ENCODE measurements at regions not wholly inside any gene's neighbourhood (a gene's known extent, or its start where the extent isn't known, plus 50 kb on each side); places are given as distances from the start of the nearest gene placed in this dataset.

- DNase-seq, result no peak
These were observed 142.5 kb downstream of the RBFOX3 start for GRCh38 chr17:79468183-79468944.

- peak; percentile 13 for DNase-seq
These were observed 144.1 kb downstream of the RBFOX3 start for GRCh38 chr17:79466562-79467350.

GRCh38 chr17:79465681-79466025 lies 145.2 kb downstream of the RBFOX3 start:
- no peak for DNase-seq

DNA sequence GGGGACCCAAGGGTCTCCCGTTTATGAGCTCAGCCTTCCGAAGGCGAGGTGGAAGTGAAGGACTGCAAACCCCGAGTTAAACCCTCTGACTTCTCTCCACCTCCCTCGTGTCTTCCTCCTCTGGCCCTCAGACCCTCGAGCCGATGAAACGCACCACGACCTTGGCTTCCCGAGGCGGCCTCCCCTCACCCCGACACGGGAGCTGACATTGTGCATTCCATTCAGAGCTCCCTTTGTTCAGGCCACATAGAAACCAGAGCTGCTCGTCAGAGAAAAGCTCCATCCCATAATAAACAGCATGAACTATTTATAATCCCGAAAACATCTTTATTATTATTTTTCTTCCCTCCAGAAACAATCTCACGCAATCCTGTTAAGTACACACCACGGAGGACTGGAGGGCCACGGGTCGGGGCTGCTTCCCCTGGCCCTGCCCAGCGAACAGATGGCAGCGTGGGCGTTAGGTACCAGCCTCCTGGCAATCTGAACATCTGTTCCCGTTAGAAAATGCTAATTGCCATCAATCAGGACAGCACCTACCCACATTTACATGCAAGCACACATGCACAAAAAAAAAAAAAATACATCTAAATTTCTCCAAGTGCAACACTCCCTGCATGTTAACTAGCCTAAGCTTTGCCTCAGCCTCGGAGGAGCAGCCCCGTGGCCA lies 145.7 kb downstream of the RBFOX3 start:
- DNase-seq, result no peak

DNA sequence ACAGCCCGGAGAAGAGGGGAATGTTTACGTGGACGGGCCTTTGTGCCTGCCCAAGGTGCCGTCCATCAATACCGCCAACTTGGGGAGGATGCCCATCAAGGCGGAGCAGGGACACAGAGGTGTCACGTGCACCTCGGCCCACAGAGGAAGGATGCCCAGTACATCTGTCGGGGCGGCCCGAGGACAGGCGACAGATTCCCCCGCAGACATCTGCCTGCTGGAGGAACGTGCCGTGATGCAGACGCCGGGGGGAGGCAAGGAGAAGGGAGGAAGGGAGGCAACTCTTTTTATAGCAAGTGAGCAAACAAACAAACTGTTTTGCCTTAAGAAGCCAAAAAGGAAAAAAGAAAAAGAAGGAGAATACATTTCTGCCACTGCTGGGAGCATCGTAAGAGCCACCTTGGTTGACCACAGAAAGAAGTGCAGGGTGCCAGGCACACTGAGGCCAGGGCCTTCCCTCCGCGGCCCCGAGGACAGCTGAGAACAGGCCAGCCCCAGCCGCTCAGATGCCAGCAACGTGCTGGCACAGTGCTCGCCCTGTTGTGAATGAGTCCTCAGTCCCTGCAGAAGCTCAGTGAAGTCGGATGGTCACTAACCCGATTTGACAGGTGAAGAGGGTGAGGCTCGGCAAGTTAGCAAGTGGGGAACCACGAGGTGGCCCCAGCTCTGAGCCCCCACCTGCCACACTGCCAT lies 146.4 kb downstream of the RBFOX3 start:
- DNase-seq, result no peak

- no peak for DNase-seq
These were observed 147.2 kb downstream of the RBFOX3 start for GRCh38 chr17:79463421-79464317.

- DNase-seq, result no peak
These were observed 149.8 kb downstream of the RBFOX3 start for GRCh38 chr17:79461041-79461440.

DNA sequence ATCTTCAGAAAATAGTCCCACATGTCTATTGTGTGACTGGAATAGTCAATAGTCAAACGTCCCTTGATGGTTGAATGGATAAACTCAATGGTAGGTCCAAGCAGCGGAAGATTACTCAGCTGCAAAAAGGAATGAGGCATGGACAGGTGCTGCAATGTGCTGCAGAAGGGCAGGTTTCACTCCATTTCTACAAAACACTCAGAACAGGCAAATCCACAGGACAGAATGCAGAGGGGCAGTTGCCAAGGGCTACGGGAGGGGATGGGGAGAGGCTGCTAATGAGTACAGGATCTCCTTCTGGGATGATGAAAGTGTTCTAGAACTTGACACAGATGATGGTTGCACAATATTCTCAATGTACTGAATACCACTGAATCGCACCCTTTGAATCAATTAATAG lies 151.0 kb downstream of the RBFOX3 start:
- DNase-seq, result no peak

DNA sequence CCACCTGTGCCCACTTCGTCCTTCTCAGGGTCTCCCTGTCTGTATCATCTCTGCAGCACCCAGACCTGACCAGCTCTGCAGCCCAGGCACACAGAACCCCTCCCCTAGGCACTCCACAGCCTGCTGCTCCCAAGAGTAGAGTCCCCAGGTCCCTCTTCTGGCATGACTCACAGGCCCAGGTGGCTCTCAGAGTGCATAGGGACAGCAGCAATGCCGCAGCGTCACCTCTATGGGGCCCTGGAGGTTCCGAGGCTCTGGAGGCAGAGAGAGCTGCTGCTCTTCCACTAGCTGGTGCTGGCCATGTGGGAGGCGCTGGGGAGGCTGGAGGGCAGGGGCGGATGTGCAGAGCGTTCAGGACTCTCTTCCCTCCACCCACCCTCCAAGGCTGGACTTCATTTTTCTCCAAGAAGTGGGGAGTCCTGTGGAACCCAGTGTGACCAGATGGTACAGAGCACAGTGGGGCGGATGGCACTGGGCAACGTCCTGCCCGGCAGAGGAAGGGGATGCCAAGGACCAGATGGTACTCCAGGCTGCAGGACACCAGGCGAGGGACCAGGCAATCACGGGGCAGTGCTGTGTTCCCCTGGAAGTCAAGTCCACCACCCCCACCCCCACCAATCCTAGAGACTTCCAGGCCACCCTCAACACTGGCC lies 151.7 kb downstream of the RBFOX3 start:
- no peak for DNase-seq

GRCh38 chr17:79458356-79458755 lies 152.5 kb downstream of the RBFOX3 start:
- DNase-seq, result no peak

GRCh38 chr17:79457889-79458288 lies 153.0 kb downstream of the RBFOX3 start:
- no peak for DNase-seq

DNA sequence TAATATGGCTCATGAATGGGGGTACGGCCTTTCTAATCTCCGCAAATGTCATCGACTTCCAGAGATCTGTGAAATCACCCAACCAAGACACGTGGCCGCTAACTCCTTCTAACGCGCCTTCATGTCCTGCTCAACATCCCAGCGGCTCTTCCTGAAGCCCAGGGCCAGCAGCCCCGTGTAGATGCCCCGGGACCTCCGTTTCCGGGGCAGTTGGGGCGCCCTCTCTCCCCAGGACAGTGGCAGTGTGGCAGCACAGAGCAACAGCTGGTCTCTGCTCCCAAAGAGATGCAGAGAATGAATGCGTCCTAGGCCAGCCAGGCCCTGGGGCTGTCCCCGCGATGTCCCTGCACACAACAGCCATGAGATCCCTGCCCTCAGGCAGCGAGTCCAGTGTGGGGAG lies 153.5 kb downstream of the RBFOX3 start:
- no peak for DNase-seq

DNA sequence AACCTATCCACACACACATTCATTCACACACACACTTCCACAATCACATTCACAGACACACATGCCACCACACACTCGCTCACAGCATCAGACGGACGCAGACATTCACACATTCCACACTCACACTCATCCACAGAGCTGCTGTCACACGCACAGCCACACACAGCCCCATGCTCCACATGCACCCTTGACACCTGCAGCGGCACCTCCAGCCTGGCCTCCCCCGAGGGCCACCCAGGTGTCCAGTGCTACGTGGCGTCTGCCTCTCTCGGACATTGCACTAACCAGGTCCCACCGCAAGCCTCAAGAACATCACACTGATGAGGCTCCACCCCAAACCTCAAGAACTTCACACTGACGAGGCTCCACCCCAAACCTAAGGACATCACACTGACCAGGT lies 155.2 kb downstream of the RBFOX3 start:
- DNase-seq, result no peak

- DNase-seq, result no peak
These were observed 156.0 kb downstream of the RBFOX3 start for GRCh38 chr17:79454826-79455225.

DNA sequence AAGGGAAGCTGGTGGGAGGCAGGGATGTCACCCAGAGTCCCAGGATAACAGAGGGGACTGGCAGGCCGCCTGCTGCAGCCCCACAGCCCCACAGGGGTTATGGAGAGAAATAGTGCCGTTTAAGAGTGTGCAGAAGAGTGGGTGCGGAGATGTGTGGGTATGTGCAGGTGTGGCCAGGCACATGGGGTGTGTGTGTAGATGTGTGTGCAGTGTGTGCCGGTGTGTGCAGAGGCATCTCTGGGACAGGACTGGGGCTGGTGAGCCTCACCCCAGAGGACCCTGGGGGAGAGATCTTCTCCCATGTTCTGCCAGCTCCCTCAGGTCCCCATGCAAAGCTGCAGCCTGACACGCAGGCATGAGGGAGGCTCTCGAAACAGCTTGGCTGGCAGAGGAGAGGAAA lies 157.4 kb downstream of the RBFOX3 start:
- no peak for DNase-seq

DNA sequence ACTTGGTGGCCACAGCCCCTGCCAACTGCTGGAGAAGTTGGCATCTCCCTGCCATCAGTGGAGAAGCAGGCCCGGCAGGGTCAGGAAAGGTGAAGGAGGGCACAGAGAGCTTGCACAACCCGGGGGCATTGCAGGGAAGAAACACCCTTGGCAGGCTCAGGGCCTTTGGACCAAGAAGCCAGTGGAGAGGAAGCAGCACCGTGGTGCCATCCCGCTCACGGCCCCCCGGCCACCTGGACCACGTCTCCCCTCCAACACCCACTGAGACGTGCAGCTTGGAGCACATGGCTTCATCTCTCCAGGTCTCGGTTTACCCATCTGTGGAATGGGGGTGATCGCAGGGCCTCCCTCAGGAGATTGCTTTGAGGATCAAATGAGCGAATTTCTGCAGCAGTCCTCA lies 158.1 kb downstream of the RBFOX3 start:
- DNase-seq, result no peak

DNA sequence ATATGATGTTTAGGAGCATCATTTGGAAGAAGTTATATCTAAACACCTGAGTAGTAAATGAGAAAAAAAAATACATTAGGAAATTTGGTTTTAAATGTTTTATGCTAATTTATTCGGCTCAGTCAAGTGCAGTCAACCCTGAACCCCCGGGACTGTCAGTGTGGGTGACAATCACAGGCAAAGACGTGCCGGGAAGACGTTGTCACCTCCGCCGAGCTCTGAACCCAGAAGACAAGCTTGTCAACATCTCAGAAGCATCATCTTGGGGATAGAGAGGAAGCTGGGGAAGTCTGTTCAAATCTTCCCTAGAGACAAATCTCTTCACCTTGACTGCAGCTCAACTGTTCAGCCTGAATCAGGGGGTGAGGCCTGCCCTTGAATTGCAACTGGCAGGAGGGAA lies 159.7 kb downstream of the RBFOX3 start:
- no peak for DNase-seq

DNA sequence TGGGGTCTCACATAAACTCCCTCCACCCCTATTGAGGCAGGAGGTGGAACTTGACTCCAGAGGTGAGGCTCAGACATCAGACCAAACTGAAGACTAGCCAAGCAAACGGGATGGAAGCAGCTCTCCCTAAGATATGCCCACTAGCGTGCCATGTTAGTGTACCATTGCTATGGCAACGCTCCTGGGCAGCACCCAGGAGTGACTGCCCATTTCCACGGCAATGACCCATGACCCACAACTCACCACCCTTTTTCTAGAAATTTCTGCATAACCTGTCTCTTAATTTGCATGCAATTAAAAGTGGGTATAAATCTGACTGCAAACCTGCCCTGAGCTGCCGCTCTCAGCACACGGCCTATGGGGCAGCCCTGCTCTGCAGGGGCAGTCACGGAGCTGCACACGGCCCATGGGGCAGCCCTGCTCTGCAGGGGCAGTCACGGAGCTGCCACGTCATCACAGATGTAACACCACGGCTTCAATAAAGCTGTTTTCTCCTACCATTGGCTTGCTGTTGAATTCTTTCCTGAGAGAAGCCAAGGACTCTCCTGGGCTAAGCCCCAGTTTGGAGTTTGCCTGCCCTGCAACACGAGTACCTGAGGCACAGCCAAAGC lies 164.3 kb downstream of the RBFOX3 start:
- no peak for DNase-seq

GRCh38 chr17:79444198-79444597 lies 166.7 kb downstream of the RBFOX3 start:
- DNase-seq, result no peak

DNA sequence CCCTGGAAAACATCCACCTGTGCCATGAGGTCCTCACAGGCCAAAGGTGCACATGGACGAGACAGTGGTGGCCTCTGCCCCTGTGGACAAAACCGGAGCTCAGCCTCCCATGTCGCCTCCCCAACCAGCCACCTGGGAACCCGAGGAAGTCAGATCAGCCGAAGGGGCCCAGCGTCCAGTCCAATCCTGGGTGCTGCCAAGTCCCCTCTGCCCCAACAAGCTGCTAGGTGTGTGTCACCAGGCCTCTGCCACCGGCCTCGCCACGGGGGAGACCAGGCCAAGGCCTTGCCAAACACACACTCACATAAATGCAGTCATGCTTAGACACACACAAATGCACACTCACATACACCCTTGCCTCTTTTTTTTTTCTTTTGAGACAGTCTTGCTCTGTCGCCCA lies 167.8 kb downstream of the RBFOX3 start:
- peak; percentile 11 for DNase-seq
